ENCODE measurements at regions not wholly inside any gene's neighbourhood (a gene's known extent, or its start where the extent isn't known, plus 50 kb on each side); places are given as distances from the start of the nearest gene placed in this dataset.
"Not testable (repeated sequence)": the region's sequence is repeated elsewhere in the genome, so short reads cannot be mapped to it uniquely, and the experiment has no call there.

GRCh38 chr3:88886624-88887023, 220.8 kb upstream of the EPHA3 start:
- TF ChIP-seq CTCF, POLR2A, POLR2AphosphoS5 (IDR thresholded peaks at IDR 0.05): not testable (repeated sequence)

All from prostate gland (tissue), 2 donors.